HepG2 (cell line): ENCODE measurements at regions not wholly inside any gene's neighbourhood (a gene's known extent, or its start where the extent isn't known, plus 50 kb on each side); places are given as distances from the start of the nearest gene placed in this dataset.

Experiments used
- AHR ChIP-seq: IDR thresholded peaks from 2 replicates; pipeline ENCODE4 v1.6.1; 2018; ENCODE audit warnings: missing genetic modification reagents, missing compliant biosample characterization
- ARHGAP35 ChIP-seq: sonication (generic); formaldehyde crosslinking; IDR thresholded peaks from 2 replicates; pipeline ENCODE4 v1.9.0; 2022; ENCODE audit warnings: mild to moderate bottlenecking, inconsistent platforms, moderate library complexity, missing genetic modification reagents, borderline replicate concordance
- BRD4 ChIP-seq: sonication (generic); formaldehyde crosslinking; IDR thresholded peaks from 2 replicates; pipeline ENCODE4 v1.4.0; 2020; ENCODE audit warnings: missing genetic modification reagents
- FOXP1 ChIP-seq, 2 experiments: fragments of 450-650 bp in 1 of 2; IDR thresholded peaks; 2 replicates each; pipeline ENCODE4 v1.6.1; 2017 to 2018; ENCODE audit warnings: antibody characterized with exemption in 1 of 2
- JUNB ChIP-seq: sonication (generic); formaldehyde crosslinking; IDR thresholded peaks from 2 replicates; pipeline ENCODE4 v1.8.0; 2022; ENCODE audit warnings: missing genetic modification reagents, mild to moderate bottlenecking, borderline replicate concordance
- KLF12 ChIP-seq: sonication (generic); formaldehyde crosslinking; IDR thresholded peaks from 2 replicates; pipeline ENCODE4 v1.4.0; 2020; ENCODE audit warnings: missing genetic modification reagents, borderline replicate concordance
- KMT2B ChIP-seq: IDR thresholded peaks from 2 replicates; pipeline ENCODE4 v1.6.1; 2016; ENCODE audit warnings: missing genetic modification reagents, missing compliant biosample characterization
- MIER2 ChIP-seq: IDR thresholded peaks from 2 replicates; pipeline ENCODE4 v1.6.1; 2016; ENCODE audit warnings: missing biosample characterization, missing genetic modification reagents
- NFKB2 ChIP-seq: sonication (generic); formaldehyde crosslinking; IDR thresholded peaks from 2 replicates; pipeline ENCODE4 v1.4.0; 2020; ENCODE audit warnings: missing genetic modification reagents, borderline replicate concordance
- SRSF1 ChIP-seq: fragments of 200-400 bp; formaldehyde crosslinking; optimal IDR thresholded peaks from 2 replicates; pipeline ENCODE3; 2017; ENCODE audit warnings: mild to moderate bottlenecking, low read depth, low read length, moderate library complexity
- TRAFD1 ChIP-seq: sonication (generic); formaldehyde crosslinking; IDR thresholded peaks from 2 replicates; pipeline ENCODE4 v1.5.1; 2020; ENCODE audit warnings: missing genetic modification reagents, mild to moderate bottlenecking, borderline replicate concordance
- ZFP37 ChIP-seq: sonication (generic); formaldehyde crosslinking; IDR thresholded peaks from 2 replicates; pipeline ENCODE4 v1.4.0; 2020; ENCODE audit warnings: missing genetic modification reagents, borderline replicate concordance
- ZNF253 ChIP-seq: sonication (generic); formaldehyde crosslinking; IDR thresholded peaks from 2 replicates; pipeline ENCODE4 v1.8.0; 2022; ENCODE audit warnings: mild to moderate bottlenecking, missing genetic modification reagents, borderline replicate concordance
- ZNF282 ChIP-seq: fragments of 450-650 bp; IDR thresholded peaks from 2 replicates; pipeline ENCODE4 v1.6.1; 2018; ENCODE audit not compliant: partially characterized antibody
- ZNF563 ChIP-seq: sonication (generic); formaldehyde crosslinking; IDR thresholded peaks from 2 replicates; pipeline ENCODE4 v1.8.0; 2022; ENCODE audit warnings: mild to moderate bottlenecking, moderate library complexity, missing genetic modification reagents
- ZNF644 ChIP-seq: IDR thresholded peaks from 2 replicates; pipeline ENCODE4 v1.6.1; 2016; ENCODE audit warnings: low read depth
- ZNF670 ChIP-seq: sonication (generic); formaldehyde crosslinking; IDR thresholded peaks from 2 replicates; pipeline ENCODE4 v1.8.0; 2022; ENCODE audit warnings: mild to moderate bottlenecking, missing genetic modification reagents, borderline replicate concordance
- ZNF703 ChIP-seq: sonication (generic); formaldehyde crosslinking; IDR thresholded peaks from 2 replicates; pipeline ENCODE4 v1.5.1; 2020; ENCODE audit warnings: missing genetic modification reagents, mild to moderate bottlenecking, moderate library complexity, borderline replicate concordance
- ZNF878 ChIP-seq: sonication (generic); formaldehyde crosslinking; IDR thresholded peaks from 2 replicates; pipeline ENCODE4 v1.8.1; 2023; ENCODE audit warnings: mild to moderate bottlenecking, missing genetic modification reagents, moderate library complexity
- TF ChIP-seq, protein P1 (sequence below): sonication (generic); formaldehyde crosslinking; IDR thresholded peaks from 2 replicates; pipeline ENCODE4 v1.5.0; 2020; ENCODE audit warnings: mild to moderate bottlenecking, low read depth, missing genetic modification reagents, borderline replicate concordance
- TF ChIP-seq, protein P2 (sequence below): sonication (generic); formaldehyde crosslinking; IDR thresholded peaks from 2 replicates; pipeline ENCODE4 v1.8.0; 2022; ENCODE audit warnings: mild to moderate bottlenecking, missing genetic modification reagents, borderline replicate concordance
- TF ChIP-seq, protein P3 (sequence below): sonication (generic); formaldehyde crosslinking; IDR thresholded peaks from 2 replicates; pipeline ENCODE4 v1.4.0; 2020; ENCODE audit warnings: missing genetic modification reagents, borderline replicate concordance

GRCh38 chr20:23147964-23148730 is 62.0 kb upstream of the CD93 start (continued):
- no peak for TF ChIP-seq ZNF282
- no peak for TF ChIP-seq FOXP1 (IDR thresholded peaks at IDR 0.05)
- TF ChIP-seq FOXP1 (CRISPR knock-in tag; IDR thresholded peaks at IDR 0.05), result peak; percentile 73
- TF ChIP-seq NFKB2 (CRISPR knock-in tag), result peak; percentile 35; the same call in 1 of the 2 replicates
- TF ChIP-seq ZNF703 (CRISPR knock-in tag), result no peak
- TF ChIP-seq JUNB (CRISPR knock-in tag), result peak; percentile 73; the same call in 1 of the 2 replicates
- TF ChIP-seq KMT2B, result peak; percentile 71
- no peak for TF ChIP-seq SRSF1
- peak; percentile 67; the same call in 1 of the 2 replicates for TF ChIP-seq ZNF878 (CRISPR knock-in tag)
- no peak for TF ChIP-seq ZNF563 (CRISPR knock-in tag)
- no peak for TF ChIP-seq BRD4 (CRISPR knock-in tag)
- no peak for TF ChIP-seq ZNF253 (CRISPR knock-in tag)
- TF ChIP-seq ZNF644 (CRISPR knock-in tag), result peak; percentile 89; the same call in 1 of the 2 replicates
- no peak; the same call in 1 of the 2 replicates for TF ChIP-seq ZNF670 (CRISPR knock-in tag)
- TF ChIP-seq, protein P1, sequence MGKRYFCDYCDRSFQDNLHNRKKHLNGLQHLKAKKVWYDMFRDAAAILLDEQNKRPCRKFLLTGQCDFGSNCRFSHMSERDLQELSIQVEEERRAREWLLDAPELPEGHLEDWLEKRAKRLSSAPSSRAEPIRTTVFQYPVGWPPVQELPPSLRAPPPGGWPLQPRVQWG (CRISPR knock-in tag), result no peak
- TF ChIP-seq MIER2, result peak; percentile 86
- TF ChIP-seq, protein P2, sequence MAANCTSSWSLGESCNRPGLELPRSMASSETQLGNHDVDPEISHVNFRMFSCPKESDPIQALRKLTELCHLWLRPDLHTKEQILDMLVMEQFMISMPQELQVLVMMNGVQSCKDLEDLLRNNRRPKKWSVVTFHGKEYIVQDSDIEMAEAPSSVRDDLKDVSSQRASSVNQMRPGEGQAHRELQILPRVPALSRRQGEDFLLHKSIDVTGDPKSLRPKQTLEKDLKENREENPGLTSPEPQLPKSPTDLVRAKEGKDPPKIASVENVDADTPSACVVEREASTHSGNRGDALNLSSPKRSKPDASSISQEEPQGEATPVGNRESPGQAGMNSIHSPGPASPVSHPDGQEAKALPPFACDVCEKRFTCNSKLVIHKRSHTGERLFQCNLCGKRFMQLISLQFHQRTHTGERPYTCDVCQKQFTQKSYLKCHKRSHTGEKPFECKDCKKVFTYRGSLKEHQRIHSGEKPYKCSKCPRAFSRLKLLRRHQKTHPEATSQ, result peak; percentile 14; the same call in 1 of the 2 replicates
- TF ChIP-seq TRAFD1 (CRISPR knock-in tag), result peak; percentile 65; the same call in 1 of the 2 replicates
- peak; percentile 34; the same call in 1 of the 2 replicates for TF ChIP-seq ZFP37 (CRISPR knock-in tag)
- TF ChIP-seq ARHGAP35 (CRISPR knock-in tag), result no peak
- TF ChIP-seq AHR (CRISPR knock-in tag), result 0 out of 2 replicates have a peak, but pooled peaks have one; percentile 61
- TF ChIP-seq, protein P3, sequence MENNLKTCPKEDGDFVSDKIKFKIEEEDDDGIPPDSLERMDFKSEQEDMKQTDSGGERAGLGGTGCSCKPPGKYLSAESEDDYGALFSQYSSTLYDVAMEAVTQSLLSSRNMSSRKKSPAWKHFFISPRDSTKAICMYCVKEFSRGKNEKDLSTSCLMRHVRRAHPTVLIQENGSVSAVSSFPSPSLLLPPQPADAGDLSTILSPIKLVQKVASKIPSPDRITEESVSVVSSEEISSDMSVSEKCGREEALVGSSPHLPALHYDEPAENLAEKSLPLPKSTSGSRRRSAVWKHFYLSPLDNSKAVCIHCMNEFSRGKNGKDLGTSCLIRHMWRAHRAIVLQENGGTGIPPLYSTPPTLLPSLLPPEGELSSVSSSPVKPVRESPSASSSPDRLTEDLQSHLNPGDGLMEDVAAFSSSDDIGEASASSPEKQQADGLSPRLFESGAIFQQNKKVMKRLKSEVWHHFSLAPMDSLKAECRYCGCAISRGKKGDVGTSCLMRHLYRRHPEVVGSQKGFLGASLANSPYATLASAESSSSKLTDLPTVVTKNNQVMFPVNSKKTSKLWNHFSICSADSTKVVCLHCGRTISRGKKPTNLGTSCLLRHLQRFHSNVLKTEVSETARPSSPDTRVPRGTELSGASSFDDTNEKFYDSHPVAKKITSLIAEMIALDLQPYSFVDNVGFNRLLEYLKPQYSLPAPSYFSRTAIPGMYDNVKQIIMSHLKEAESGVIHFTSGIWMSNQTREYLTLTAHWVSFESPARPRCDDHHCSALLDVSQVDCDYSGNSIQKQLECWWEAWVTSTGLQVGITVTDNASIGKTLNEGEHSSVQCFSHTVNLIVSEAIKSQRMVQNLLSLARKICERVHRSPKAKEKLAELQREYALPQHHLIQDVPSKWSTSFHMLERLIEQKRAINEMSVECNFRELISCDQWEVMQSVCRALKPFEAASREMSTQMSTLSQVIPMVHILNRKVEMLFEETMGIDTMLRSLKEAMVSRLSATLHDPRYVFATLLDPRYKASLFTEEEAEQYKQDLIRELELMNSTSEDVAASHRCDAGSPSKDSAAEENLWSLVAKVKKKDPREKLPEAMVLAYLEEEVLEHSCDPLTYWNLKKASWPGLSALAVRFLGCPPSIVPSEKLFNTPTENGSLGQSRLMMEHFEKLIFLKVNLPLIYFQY (CRISPR knock-in tag), result no peak
- peak; percentile 29; the same call in 1 of the 2 replicates for TF ChIP-seq KLF12 (CRISPR knock-in tag)
